GM19463 (cell line): ENCODE measurements at regions not wholly inside any gene's neighbourhood (a gene's known extent, or its start where the extent isn't known, plus 50 kb on each side); places are given as distances from the start of the nearest gene placed in this dataset.

ENCODE experiments used
- ATAC-seq: cut with Tn5 transposase; IDR thresholded peaks from one replicate; pipeline ENCODE4 v1.9.1; 2021; ENCODE audit warnings: mild to moderate bottlenecking, moderate library complexity; ENCODE audit not compliant: unreplicated experiment

DNA sequence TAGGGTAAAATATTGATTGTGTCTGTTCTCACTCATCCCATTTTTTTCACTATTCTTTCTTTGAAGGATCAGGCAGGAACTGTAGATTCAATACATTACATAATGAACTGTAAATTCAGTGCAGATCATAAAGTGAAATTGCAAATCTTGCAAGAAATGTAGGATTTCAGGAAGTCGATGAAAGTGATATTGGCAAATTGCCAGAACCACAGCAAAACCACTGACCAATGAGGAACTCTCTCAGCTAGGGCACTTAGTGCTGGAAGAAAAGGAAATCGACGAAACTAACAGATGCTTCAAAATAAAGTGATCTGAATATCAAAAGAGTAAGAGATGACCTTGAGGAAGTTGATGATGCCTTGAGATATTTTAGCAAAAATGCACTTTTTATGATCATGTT lies 157.6 kb downstream of the AACS start:
- ATAC-seq, result no peak

DNA sequence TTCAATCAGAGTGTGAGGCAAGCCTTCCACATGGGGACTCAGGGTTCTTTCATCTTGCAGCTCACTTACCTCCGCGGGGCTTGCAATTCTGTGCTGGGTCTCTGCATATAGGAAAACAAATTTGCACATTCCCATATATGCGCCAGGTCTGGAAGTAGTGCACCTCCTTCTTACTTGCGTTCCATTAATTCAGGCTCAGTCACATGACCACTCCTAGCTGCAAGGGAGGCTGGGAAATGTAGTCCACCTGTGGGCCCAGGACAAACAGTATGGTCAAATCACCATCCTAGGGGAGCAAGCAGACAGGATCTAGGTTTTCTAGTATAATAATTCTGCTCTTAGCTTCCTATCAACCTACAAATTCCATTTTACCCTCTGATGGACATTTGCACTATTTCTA lies 160.4 kb downstream of the AACS start:
- ATAC-seq, result no peak

DNA sequence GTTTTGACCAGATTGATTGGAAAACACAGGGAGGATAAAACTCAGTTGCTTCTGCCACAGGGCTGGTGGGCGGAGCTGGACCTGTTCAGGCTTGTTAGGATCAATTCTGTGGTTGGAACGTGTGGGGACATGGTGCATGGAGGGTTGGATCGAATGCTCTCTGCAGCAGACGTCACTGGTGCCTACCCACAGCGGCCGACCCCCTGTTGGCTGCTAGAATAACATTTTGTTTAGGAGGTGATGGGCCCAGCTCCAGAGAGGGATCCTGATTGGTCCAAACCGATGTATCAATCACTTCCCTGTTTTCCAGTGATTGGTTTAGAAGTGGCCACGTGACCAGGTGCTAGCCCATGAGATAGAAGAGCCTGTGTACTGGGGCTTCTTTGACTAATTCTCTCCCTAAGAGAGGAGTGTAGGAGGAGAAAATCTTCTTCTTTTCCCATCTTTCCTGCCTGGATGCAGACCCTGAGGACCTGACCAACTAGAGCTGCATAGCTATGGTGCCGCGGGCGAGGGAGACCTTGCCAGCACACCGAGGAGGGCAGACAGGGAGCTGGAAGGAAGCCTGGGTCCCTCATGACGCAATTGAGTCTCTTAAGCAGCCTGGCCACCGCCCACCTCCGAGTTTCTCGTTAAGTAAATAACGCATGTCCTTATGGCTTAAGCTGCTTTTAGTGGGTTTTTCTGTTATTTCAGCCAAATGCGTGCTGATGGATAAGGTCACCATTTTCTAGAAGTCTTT lies 163.5 kb downstream of the AACS start:
- ATAC-seq, result no peak

DNA sequence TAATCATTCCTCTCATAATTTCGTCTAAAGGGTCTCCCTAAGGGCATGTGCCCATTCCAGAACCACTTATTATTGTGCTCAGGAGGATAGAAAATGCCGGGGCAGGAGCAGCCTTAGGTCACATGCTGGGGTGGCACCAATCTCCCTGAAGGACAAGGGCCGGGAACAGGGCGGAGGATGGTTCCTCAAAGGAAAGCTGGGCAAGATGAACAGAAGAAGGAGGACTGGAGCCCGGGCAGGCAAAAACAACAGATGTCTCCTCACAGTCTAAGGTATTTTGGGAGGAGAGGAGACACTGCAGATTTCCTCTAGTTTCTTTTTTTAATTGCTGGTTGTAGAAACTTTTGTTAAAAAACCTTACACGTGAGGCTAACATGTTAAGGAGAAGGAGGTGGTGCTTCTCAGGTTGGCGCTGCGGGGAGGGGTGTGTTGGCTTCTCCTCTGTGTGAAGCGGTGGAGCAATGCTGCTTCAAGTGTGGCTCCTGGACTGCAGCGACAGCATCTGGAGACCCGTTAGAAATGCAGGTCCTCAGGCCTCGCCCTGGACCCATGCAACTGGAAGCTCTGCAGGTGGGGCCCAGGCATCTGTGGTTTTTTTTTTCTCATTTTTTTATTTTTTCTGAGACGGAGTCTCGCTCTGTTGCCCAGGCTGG lies 164.8 kb downstream of the AACS start:
- no peak for ATAC-seq

DNA sequence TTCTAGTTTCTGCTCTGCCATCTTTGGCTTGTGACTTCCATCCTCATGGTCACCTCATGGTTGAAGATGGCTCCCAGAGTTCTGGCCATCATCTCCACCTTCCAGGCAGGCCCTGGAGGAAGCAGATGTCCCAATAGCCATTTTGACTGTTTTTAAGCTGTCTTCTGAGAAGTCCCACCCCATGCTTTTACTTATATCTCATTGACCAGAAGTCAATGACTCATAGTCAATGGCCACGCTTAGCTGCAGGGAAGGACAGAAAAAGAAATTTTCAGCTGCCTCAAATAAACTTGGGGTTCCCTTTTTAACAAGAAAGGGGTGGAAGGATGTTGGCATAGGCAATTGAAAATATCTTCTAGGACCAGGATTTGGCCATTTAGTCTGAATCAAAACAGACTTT lies 168.1 kb downstream of the AACS start:
- ATAC-seq, result no peak

DNA sequence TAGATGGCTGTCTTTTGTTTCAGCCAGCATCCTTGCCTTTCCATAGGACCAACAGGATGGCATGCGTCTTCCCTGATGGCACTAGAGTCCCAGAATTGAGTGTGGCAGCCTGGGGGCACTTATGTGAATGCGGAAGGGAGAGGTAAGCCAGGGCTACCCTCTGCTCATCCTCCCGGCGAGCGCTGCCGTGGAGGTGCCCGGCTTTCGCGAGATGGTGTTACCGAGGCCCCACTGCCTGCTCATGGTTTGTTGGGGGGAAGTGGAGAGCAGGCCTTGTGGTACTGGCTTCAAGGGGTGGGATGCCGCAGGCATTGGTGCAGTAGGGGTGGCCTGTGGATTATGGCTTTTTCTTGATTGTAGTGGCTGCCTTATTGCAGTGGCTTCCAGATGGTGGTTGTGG lies 174.3 kb downstream of the AACS start:
- ATAC-seq, result no peak

DNA sequence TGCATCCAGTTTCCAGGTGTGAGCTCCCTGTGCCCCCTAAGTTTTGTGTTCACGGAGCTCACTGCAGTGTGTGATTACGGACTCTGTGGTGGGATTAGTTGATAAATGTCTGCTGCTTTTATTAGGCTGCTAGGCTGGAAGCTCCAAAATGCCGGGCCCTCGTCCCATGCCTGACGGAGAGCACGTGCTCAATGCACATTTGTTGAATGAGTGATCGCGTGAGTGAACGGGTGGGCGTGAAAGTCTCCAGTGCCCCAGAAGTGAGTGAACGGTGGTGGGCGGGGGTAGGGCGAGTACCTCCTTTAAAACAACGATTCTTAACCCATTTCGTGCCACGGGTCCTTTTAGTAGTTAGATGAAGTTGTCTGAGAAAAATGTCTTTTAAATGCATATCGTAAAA lies 175.5 kb downstream of the AACS start:
- ATAC-seq, result no peak

DNA sequence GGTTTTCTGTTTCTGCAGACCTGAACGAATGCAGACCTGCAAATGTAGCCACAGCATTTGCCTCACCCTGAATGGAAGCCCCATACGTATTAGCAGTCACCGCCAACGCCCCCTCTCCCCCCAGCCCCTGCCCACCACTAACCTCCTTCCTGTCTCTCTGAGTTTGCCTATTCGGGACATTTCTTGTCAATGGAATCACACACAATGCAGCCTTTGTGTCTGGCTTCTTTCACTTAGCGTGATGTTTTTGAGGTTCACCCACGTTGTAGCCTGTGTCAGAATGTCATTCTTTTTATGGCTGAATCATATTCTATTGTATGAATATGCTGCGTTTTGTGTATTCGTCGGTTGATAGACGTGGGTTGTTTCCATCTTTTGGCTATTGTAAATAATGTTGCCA lies 178.6 kb downstream of the AACS start:
- ATAC-seq, result no peak

DNA sequence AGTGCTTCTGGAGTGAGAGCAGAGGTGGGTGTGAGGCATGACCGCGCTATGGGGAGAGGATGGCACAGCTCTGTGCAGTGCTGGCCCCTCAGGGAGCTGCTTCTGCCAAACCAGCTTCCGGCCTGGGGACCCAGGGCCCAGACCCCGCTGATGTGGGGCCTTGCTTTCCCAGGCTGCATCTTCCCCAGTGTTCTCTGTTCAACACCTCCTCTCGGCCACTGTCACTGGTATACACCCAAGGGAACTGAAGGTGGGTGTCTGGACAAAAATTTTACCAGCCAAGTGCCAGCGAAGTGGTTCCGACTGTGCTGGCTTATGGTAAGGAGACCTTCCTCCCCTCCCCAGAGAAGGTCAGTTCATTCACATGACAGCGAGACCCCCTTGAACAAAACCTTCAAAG lies 179.1 kb downstream of the AACS start:
- ATAC-seq, result no peak

DNA sequence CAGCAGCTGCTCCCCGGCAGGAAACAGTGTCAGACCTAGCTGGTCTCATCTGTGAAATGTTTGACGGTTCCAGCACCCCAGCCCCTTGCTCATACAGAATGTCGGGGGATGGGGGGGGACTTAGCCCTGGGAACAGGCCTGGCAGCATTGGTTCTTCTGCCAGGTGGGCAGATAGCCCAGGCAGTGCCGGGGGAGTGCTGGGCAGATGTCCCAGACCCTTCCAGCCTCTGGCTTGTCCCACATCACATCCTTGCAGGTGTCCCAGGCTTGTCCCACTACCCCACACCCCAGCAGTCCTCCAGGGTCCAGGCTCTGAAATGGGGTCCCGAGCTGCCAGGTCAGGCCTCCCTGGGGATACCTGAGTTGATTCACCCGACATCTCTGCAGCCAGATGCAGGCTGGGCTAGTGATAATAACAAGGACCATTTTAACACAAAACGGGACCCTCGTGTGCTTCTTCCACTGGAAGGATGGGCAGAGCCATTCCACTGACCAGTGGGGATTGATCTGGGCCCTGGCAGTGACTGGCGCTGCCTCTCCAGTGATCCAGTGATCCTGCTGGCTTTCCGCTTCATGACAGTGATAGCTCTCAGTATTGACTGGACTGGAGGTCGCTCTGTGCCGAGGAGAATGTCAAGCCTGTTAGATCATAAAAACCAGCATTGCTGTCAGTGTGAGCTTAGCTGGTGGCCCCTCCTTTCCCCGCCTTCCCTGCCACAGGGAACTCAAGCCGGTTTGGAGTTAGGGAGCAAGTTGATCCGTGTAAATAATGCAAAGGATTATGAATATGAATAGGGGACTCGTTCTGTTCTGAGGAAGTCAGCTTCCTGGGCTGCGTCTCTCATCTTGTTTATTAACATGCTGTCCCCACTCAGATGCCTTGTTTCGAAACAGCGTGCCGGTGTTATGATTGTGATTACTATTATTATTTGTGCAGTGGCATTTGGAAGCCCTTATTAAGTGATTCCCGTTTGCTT lies 180.6 kb downstream of the AACS start:
- ATAC-seq, result no peak

DNA sequence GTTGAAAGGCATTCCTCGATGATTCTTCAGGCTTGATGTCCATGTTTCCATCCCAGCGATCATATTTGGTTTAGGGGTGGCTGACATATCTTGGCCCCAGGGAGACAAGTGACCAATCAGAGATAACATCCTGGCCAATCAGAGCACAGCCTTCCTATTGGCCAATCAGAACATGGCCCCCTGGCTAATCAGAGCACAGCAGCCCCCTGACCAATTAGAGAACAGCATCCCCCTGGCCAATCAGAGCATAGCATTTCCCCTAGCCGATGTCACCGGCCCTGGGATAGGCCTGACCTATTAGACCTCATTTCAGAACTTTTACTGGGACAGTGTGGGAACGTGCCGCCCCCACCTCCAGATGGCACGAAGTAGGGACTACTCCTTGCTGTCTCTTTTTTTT lies 182.2 kb downstream of the AACS start:
- ATAC-seq, result no peak

DNA sequence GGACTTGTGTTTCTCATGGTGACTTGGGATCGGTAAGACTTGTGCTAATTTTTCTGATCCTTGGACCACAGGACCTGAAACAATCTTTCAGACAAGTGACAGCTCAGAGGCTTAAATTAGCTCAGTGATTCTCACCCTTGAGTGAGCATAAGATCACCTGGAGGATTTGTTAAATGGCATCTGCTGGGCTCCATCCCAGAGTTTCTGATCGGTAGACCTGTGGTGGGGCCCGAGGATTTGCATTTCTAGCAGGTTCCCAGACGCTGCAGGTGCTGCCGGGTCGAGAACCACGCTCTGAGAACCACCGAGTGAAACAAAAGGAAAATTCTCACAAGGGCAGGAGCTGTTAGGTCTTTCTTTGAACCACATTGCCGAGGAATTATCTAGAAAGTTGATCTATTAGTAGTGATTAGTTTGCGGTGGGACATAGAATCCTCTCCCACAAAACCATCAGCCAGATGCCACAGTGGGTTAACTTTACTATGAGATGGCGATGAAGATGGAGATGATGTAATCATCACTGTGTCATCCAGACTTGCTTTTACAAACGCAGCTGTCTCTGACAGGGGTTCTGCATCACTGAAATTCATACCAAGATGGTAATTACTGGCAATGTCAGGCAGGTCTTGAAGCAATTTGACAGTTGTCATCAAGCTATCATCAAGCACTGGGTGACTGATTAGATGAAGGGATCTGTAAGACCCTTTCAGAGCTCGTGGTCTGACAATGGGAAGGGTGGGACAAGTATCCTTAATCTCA lies 184.0 kb downstream of the AACS start:
- no peak for ATAC-seq

DNA sequence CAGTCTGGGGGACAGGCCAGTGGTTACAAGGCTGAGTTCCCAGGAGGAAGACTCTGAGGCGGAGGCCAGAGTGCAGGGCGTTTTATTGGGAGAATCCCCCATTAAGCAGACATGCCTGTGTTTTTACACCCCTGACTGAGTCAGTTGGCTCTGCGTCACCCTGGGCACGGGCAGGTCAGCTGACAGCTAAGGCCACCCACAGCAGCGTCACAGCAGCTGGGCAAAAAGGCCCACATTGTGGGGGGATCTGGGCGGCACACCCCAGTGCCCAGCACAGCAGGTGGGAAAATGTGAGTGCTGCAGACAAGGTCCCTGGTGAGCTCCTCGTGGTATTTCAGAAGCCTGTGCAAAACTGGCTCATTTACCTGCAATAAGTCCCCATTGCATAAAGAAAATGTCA lies 184.7 kb downstream of the AACS start:
- ATAC-seq, result no peak

DNA sequence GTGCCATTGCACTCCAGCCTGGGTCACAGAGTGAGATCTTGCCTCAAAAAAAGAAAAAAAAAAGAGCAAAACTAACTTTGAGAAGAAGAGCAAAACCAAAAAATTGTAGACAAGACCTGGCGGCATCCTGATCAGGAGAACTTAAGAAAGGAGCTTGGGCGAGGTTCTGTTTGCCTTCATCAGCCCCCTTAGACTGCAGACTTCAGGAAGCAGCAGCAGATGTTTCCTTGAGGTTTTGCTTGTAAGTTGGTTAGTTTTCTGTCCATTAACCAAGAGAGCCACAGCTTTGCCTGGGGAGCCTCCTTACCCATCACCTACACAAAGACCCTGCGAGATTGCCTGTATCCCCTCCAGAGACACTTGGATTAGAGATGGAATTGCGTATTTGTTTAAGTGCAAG lies 189.0 kb downstream of the AACS start:
- ATAC-seq, result no peak

DNA sequence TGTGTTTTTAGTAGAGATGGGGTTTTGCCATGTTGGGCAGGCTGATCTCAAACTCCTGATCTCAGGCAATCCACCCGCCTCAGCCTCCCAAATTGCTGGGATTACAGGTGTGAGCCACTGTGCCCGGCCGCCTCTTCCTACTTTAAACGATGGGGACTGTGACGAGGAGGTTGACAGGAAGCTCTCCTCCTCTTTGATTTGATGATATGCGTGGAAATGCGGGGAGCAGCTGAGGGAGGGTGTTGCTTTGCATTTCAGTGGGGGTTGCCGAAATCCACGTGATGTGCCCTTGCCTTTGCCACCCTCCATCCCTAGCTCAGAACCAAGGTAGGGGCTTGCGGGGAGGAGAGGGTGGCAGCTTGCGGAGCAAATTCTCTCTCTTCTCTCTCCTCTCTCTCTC lies 189.6 kb downstream of the AACS start:
- no peak for ATAC-seq

DNA sequence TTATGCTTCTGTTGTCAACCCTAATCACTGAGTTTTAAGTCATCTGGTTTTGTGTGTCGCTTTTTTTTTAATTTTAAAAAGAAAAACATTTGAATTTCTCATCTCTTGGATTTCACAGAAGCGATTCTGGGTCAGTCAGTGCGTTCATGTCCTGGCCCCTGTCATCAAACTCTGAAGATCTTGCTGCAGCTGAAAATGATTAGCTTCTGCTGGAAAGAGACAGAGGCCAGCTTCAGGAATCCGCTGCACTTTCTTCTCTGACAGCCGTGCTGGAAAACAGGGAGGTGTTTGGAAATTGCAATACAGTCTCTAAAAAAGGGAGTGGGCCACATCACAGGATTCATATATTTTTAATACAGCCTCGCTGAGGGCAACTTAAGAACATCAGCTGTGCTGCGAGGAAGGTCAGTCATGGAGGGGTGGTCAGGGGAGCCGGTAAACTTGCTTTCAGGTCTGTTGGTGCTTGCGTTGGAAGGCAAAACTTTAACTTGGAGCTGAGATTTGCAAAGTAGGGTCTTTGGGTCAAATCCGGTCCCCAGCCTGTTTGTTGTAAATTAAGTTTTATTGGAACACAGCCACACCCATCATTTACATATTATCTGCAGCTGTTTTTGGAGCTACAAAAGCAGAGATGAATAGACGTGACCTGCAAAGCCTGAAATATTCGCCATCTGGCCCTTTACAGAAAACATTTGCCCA lies 190.8 kb downstream of the AACS start:
- no peak for ATAC-seq

DNA sequence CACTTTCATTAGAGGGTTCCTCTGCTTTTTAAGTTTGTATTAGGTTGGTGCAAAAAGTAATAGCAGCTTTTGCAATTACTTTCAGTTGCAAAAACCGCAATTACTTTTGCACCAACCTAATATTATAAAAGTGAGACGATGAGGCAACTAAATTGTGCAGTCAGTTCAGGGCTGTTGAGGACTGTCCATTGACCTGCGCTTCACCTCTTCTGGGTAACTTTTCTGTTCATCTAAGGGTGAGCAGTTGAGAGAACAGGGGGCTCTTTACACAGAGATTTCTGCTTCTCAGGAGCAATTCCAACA lies 191.3 kb downstream of the AACS start:
- no peak for ATAC-seq

DNA sequence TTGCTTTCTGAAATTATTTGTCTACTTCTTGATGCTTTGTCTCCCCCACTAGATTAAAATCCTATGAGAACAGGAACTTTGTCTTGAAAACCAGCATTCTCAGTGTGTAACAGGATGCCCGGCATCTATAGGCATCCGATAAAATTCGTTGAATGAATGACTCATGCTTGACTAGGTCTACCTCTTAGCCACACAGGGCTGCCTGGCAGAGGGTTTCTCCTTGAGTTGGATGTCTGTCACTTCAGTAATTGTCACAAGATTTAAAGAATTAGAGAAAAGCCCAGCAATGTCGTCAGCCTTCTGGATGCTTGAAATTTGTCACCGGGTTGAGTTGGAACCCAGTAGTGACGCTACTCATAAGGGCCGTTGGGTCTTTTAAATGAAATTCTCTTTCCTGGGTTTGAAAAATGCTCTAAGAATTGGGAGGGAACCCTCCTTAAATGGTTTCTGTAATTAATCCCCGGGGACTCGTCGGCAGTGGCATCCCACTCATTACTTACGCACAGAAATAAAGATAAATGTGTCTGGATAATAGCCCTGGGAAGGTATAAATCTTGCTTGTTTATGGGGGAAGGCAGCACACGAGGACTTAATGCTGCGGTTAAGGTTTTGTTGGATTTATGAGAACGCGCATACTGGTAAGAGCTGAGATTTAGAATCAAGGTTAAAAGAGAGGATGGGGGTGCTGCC lies 194.1 kb downstream of the AACS start:
- no peak for ATAC-seq

DNA sequence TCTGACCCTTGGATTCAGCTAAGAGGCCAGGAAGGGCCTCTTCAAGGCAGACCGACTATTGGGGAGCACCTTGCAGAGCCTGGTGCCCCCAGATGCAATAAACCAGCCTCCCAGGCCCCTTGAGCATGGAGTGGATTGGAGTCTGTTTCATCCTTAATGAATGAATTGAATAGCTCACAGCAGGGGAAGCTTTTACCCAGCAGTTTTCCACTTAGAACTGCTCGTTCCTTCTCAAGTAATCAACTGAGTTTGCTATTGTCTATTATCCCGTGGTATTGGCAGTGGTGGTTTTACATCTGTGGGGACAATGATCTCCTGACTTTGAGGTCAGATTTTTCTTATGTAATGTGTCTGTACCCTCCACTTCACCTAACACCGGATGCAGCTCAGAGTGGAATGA lies 197.6 kb downstream of the AACS start:
- no peak for ATAC-seq

DNA sequence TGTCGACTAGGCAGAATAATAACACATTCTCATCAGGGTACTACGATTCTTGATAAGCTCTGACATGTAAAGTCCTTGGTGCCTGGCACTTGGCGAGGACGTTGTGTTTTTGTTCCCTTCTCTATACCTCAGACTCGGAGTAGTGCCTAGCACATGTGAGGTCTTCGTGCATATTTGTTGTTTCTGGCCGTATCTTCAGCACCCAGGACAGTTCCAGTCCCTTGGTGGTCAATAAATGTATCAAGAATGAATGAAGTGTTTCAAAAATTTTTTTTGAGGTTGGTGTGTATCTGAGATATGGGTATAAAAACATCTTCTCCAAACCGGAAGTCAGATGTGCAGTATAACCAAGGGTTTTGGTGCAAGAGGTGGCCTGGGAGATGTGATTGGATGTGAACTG lies 198.2 kb downstream of the AACS start:
- no peak for ATAC-seq
